DOHH2 (cell line): ENCODE measurements at regions not wholly inside any gene's neighbourhood (a gene's known extent, or its start where the extent isn't known, plus 50 kb on each side); places are given as distances from the start of the nearest gene placed in this dataset.

Experiments
- EZH2phosphoT487 ChIP-seq: fragments of 200-600 bp; sonication (generic); IDR thresholded peaks from 2 replicates; pipeline ENCODE4 v1.6.1; 2017; ENCODE audit warnings: borderline replicate concordance, mild to moderate bottlenecking, antibody characterized with exemption, low read length, moderate library complexity, mixed read lengths
- TF ChIP-seq, protein P1 (sequence below): fragments of 200-600 bp; sonication (generic); IDR thresholded peaks from one replicate; pipeline ENCODE4 v1.5.1; 2014; ENCODE audit warnings: antibody characterized with exemption, mild to moderate bottlenecking, low read depth, low read length; ENCODE audit not compliant: poor library complexity, severe bottlenecking

- TF ChIP-seq, protein P1, sequence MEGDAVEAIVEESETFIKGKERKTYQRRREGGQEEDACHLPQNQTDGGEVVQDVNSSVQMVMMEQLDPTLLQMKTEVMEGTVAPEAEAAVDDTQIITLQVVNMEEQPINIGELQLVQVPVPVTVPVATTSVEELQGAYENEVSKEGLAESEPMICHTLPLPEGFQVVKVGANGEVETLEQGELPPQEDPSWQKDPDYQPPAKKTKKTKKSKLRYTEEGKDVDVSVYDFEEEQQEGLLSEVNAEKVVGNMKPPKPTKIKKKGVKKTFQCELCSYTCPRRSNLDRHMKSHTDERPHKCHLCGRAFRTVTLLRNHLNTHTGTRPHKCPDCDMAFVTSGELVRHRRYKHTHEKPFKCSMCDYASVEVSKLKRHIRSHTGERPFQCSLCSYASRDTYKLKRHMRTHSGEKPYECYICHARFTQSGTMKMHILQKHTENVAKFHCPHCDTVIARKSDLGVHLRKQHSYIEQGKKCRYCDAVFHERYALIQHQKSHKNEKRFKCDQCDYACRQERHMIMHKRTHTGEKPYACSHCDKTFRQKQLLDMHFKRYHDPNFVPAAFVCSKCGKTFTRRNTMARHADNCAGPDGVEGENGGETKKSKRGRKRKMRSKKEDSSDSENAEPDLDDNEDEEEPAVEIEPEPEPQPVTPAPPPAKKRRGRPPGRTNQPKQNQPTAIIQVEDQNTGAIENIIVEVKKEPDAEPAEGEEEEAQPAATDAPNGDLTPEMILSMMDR = no peak
- no peak for TF ChIP-seq EZH2phosphoT487
Measured at GRCh38 chr10:90484518-90484917, 373.3 kb downstream of the HTR7 start.
